Stimulated activated CD8-positive, alpha-beta memory T cell treated with anti-CD3 and anti-CD28 coated beads, Interleukin-7, amount 100 ng/mL, for 4 hours (primary cell): ENCODE measurements at regions not wholly inside any gene's neighbourhood (a gene's known extent, or its start where the extent isn't known, plus 50 kb on each side); places are given as distances from the start of the nearest gene placed in this dataset.
"Not testable (repeated sequence)": the region's sequence is repeated elsewhere in the genome, so short reads cannot be mapped to it uniquely, and the experiment has no call there.

Experiments
- DNase-seq, 2 donors: peaks; one replicate each; pipeline ENCODE4 v3.0.0-alpha.2; 2020; ENCODE audit warnings: low read depth in 2 of 2

DNA sequence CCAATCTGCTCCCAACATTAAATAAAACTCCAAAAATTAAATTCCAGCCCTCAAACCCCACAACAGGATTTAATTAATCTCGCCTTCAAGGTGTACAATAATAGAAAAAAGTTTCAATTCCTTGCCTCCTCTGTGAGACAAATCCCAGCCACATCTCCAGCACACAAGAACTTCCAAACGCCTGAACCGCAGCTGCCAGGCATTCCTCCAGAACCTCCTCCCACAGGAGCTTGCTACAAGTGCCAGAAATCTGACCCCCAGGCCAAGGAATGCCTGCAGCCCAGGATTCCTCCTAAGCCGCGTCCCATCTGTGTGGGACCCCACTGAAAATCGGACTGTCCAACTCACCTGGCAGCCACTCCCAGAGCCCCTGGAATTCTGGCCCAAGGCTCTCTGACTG, 94.5 kb upstream of the RAB4A start:
- not testable (repeated sequence) for DNase-seq

- no peak for DNase-seq
Observed at GRCh38 chr1:229180161-229180560, 90.8 kb upstream of the RAB4A start.

GRCh38 chr1:229181419-229181818, 89.5 kb upstream of the RAB4A start:
- no peak for DNase-seq

- DNase-seq, result no peak
Observed at GRCh38 chr1:229183588-229183987, 87.3 kb upstream of the RAB4A start.

- no peak for DNase-seq
Observed at GRCh38 chr1:229184066-229184465, 86.8 kb upstream of the RAB4A start.

DNA sequence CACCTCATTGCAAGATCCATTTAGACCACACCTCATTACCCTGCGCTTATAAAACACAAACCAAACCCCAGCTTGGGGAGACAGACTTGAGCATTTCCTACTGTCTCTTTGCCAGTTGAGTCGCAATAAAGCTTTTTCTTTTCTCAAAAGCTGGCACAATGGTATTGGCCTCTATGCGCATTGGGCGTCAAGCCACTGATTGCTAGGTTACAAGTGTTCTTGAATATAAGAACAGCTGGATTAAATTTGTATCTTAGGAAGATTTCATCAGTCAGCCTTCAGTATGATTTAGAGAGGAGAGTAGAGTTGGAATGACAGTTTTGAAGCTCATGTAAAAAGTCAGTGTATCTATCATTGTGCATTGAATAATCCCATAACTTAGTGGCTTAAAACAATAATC, 84.9 kb upstream of the RAB4A start:
- DNase-seq, result no peak

DNA sequence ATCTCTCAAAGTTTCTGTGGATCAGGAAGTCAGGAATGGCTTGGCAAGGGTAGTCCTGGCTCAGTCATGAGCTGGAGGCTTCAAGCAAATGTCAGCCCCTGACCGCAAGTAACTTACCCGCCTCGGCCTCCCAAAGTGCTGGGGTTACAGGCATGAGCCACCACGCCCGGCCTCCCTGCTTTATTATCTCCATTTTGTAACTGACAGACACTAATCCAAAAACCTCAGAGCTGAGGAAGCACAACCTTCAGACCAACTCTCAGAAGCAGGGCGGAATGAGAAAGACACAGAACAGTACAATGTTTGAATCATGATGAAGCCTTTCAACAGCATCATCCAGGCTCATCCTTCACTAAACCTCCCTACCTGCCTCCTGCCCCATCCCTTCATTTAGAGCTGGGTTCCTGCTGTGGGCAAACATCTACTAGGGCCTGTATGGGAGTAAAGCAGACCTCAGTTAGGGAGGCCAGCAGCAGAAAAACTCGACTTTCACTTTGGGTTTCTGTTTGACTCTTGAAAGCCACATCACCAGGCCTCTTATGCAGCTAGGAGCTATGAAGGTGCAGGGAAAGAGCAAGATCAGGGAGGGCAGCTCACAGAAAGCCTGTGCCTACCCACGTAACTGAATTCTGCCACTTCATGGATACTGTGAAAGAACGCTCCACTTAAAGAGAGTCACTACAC, 84.4 kb upstream of the RAB4A start:
- DNase-seq, result no peak

DNA sequence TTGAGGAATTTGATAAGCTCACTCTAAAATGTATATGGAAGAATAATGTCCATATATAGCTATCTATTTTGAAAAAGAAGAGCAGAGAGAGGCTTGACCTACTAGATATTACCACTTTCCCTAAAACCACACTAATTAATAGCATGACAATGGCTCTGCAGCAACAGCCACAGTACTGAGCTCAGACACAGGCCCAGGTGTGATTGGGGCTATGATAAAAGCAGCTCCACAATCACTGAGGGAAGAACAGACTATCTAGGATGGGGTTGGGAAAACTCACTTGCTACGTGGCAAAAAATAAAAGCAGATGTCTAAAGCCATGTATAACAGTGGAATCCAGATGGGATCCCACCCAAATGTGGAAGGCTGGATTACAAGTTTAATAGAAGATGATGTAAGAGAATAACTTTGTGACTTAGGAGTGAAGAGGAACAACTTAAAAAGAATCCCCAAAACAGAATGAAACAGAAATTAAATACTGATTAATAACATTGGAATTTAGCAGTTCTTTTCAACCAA, 80.8 kb upstream of the RAB4A start:
- no peak for DNase-seq

DNA sequence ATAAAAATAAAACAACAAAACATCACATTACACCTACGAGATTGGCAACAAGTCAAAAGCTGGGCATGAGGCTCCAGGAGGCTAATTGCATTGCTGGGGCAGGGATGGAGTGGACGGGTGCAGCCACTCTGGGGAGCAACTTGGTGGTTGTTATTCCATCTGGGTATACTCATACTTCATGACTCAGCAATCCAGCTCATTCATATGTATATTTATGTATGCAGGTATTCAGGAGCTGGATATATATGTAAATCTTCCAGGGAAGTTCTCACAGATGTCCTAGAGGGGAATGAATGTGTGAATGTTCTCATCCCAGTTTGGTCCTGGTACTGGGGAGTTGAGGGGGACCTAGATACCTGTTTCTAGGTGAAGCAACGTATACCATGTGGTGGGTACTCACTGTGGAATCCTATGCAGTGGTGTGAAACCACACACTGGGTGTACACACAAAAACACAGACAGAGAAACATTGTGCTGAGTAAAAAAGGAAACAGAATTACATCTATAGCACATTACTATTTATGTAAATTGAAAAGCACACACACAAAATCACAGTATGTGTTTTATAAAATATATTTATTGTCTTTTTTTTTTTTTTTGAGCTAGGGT, 79.7 kb upstream of the RAB4A start:
- no peak for DNase-seq

DNA sequence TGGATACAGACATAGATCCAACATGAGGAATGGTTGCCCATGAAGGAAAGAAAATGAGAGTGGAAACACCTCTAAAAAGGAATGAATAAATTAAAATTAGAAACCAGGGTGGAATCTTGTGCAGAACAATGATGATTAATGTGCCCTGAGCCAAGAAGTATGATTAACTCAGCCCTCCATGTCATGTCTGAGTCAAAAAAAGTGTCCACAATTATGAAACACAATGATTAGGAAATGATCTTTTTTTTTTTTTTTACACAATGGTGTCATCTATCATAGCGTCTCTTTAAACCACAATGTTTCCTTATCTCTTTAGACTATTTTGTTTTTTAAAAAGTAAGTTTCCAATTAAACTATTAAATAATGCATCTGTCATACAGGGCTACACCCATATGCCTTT, 78.9 kb upstream of the RAB4A start:
- no peak for DNase-seq

- DNase-seq, result no peak
Observed at GRCh38 chr1:229192853-229193252, 78.1 kb upstream of the RAB4A start.

DNA sequence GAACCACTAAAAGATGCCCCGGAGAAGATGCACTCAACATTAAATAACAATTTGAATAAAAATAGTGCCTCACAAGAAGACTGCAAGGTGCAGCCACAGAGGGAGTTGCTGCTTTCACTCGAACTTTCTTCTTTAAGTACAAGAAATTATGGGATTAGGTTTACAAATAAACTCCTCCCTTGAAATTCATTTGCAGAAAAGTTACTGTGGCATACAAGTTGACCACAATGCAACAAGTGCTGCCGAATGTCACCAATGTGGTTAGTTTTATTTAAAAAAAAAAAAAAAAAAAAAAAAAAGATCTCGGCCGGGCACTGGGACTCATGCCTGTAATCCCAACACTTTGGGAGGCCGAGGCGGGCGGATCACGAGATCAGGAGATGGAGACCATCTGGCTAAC, 76.8 kb upstream of the RAB4A start:
- no peak for DNase-seq

DNA sequence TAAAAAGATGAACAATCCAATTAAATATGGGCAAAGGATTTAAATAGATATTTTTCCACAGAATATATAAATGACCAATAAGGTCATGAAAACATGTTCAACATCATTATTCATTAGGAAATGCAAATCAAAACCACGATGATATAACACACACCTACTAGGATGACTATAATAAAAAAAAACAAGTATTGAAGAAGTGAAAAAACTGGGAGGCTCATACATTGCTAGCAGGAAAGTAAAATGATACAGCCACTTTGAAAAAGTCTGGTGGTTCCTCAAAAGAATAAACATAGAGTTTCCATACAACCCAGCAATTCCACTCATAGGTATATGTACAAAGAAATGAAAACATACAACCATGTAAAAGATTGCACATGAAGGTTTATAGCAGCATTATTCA, 75.7 kb upstream of the RAB4A start:
- DNase-seq, result no peak

GRCh38 chr1:229196404-229197264, 74.3 kb upstream of the RAB4A start:
- no peak for DNase-seq

DNA sequence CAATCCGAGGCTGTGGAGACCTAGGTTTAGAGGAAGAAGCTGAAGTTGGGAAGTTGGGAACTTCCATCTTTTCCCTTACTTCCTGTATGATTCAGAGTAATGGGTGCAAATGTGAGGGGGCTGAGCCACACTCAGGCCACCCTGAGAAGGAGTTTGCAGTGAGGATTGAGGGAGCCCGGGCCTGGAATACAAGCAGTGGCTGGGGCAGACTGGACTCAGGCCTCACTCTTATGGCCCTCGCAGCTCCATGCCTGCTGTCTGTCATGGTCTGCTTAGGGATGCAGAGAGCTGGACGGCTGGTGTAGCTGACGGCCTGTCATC, 73.7 kb upstream of the RAB4A start:
- no peak for DNase-seq

DNA sequence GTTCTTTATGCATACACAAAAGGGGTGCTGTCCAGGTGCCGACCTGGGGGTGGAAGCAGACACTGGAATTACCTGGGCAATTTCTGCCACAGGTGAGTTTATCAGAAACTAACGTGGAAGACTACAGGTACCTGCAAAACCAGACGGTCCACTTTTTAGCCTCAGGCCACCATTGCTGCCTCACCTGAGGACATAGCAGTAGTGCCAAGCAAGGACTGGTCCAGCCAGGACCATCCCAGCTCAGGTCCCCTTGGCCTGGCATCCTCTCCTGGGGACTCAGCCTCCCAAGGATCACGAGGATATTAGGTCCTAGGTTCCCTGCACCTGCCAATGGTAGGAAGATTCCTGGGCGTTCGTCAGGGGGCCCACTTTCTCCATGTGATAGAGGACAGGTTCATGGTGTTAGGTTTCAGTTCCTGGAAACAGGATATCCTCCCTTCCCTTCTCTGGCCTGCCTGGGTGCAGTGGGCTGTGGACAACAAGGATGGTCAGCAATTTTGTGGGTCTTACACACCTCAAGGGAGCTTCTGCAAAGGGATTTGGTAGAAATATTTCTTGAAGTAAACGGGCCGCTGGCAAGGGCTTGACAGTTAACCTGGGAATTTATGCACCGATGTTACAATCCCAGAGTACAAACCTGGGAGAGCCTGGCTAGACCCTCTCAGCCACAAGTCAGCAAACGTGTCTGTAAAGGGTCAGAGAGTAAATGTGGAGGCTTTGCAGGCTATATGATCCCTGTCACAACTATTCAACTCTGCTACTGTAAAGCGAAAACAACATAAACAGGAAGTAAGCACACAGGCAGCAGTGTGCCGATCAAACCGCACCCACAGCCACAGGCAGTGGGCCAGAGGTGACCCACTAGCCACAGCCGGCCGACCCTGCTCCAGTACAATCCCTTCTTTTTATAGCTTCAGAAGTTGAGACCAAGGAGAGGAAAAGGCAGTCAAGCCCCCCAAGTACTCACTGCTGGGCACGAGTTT, 71.4 kb upstream of the RAB4A start:
- DNase-seq, result peak in 1 of 2 donors; percentile 12

DNA sequence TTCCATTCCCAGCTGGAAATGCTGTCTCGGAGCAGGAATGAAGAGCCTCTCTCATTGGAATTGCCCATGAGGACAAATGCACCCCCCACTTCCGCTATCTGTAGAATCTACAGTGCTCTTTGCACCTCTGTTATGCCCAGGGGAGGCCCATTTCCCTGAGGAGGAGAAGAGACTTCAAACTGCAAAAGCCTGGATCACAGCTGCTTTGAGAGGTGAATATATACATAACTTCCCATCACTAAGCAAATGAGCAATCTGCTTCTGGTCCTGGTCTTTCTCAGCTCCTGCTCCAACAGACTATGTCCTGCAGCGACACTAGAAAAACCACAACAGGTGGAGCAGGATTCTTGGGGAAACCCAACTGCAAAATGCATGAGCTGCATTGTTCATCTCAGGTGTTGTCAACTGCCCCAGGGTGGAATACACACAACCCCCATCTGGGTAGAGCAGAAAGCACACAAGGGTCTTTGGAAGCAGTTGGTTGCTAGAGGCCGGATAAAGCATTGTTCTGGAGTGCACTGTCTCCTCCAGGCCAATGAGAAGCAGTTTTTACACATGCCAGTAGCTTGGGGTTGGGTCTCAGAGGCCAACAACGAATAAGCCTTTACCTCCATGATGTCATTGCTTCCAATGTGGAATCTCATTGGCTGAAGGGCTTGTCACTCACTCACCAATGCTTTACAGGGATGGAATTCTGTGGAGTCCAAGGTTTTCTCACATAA, 67.7 kb upstream of the RAB4A start:
- no peak for DNase-seq

DNA sequence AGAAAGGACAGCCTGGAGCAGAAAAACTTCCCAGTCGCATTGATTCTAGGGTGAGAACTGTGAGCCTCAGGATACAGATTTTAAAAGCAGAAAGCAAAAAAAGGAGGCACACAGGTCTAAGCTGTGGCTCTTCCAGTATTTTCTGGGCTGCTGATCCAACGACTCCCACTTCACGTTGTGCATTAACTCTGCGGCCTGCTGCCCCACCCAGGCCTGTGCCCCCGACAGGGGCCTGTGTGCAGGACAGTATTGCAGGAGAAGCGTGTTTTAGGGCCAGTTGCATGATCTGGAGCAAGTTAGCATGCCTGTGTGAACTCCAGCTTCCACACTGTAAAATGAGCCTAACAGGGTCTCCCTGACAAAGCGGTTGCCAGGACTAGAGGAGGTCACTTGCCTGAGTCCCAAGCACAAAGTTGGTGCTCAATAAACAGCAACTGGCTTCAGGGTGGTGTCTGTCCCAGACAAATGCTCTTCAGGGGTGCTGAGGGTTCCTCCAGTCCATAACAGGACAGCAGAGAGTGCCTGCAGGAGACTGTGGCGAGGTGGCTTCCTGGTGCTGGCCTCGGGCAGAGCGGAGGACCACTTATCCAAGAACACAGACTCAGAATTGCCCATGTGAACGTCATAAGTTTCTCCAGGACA, 66.8 kb upstream of the RAB4A start:
- DNase-seq, result no peak

DNA sequence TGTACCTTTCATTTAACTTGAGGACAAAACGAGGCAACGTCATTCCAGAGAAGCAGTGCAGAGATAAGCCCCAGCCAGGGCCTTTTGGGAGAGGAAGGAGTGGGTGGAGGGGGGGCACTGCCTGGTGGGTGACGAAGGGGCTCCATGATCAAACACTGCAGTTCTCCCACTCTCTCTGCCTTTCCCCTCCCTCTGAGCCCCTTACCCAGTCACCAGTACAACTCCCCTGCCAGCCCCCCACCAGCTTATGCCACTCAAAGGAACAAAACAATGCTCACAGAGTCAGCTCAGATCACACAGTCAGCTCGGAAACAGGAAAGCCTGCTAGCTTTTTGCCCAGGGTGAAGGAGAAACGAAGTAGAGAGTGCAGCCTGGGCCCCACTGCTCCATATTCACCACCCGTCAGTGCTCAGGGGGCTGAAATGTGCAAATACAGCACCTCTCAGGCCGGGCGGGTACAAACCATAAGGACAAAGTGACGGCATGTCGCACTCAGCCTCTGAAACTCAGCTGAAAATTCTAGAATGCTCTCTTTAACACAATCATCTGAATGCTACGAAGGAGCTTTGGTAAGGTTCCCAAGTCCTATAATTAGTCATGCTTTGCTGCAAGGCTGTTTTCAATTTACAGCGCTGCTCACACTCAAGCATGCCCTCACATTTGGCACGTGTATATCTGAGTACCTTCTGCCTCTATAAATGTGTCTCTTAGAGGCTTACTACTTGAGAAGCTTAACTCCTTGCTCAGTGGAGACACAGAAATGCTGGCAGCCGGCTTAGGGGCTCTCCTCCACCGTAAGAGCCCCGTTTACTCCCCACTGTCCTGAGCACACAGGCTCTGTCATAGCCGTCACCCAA, 65.8 kb upstream of the RAB4A start:
- DNase-seq, result no peak

GRCh38 chr1:229205854-229206253, 65.1 kb upstream of the RAB4A start:
- DNase-seq, result no peak
